Esophagus squamous epithelium (tissue), 5 donors: ENCODE measurements at regions not wholly inside any gene's neighbourhood (a gene's known extent, or its start where the extent isn't known, plus 50 kb on each side); places are given as distances from the start of the nearest gene placed in this dataset.

Source experiments
- DNase-seq: peaks from one replicate; lab custom pipeline; 2025; lab: John Stamatoyannopoulos, UW
- H3K27ac ChIP-seq, 4 donors: fragments of 200-600 bp; sonication (generic); one replicate each; pipeline ENCODE4 v1.5.1; 2016 to 2019; ENCODE audit warnings: mild to moderate bottlenecking in 1 of 4
- H3K27me3 ChIP-seq, 4 donors: fragments of 200-600 bp; sonication (generic); 1 replicate in 3 of 4; 2 replicates in 1 of 4; pipeline versions ENCODE4 v1.5.1 to v1.6.0; 2017 to 2021; ENCODE audit warnings: antibody characterized with exemption in 1 of 4
- H3K36me3 ChIP-seq, 3 donors: fragments of 200-600 bp; sonication (generic); one replicate each; pipeline ENCODE4 v1.5.1; 2016 to 2019
- H3K4me1 ChIP-seq, 3 donors: fragments of 200-600 bp; sonication (generic); one replicate each; pipeline ENCODE4 v1.5.1; 2017 to 2019
- H3K4me3 ChIP-seq, 4 donors: fragments of 200-600 bp; sonication (generic); 1 replicate in 3 of 4; 2 replicates in 1 of 4; pipeline ENCODE4 v1.5.1; 2016 to 2019; ENCODE audit warnings: mild to moderate bottlenecking in 2 of 4, moderate library complexity in 1 of 4
- H3K9me3 ChIP-seq, 3 donors: fragments of 200-600 bp; sonication (generic); one replicate each; pipeline ENCODE4 v1.5.1; 2016 to 2019
- POLR2A ChIP-seq, 4 donors: fragments of 450-650 bp; IDR thresholded peaks; one replicate each; pipeline ENCODE4 v1.6.1; 2017; ENCODE audit warnings: antibody characterized with exemption in 4 of 4, mild to moderate bottlenecking in 4 of 4, moderate library complexity in 3 of 4
- WGBS, 2 donors: methylation state at CpG; one replicate each; pipeline ENCODE4 v1.1.5; 2018; 5-methylcytosine and 5-hydroxymethylcytosine counted together
- intact Hi-C: fragments of 100-400 bp; cut with DNase I; formaldehyde crosslinking; loops from one replicate; pipeline ENCODE4 v1.15.0; 2022
- TF ChIP-seq, protein P1 (sequence below), 6 experiments: fragments of 450-650 bp in 4 of 6; fragments of 200-600 bp in 2 of 6; sonication (generic) in 2 of 6; IDR thresholded peaks; one replicate each; pipeline ENCODE4 v1.5.1; 2016 to 2019; ENCODE audit warnings: antibody characterized with exemption in 6 of 6, mild to moderate bottlenecking in 4 of 6, moderate library complexity in 4 of 6
- donor health status: DM: yes; HTN: yes; CAD: no.

DNA sequence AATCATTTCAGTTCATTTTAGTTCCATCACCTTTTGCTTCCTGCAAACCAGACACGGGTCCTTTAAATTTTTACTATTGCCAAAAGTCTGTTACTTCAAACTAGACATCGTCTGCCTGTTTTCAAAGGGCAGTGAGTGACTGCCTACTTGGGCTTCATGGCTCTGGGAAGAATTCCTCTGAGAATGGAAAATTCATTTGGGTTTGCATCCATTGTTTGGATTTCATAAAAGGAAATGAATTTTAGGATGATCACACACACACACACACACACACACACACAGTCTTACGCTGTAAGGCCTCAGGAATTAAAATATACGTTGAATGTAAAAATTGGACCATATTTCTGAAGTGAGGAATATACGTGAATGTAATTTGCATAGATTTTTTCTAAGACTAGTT lies 1584.3 kb upstream of the ACVR2A start:
- Histone ChIP-seq H3K4me3 (no peak overlapping the region), H3K9me3 (no peaks in the 10 kb centered on the region), H3K4me1 (no peaks in the 10 kb centered on the region), H3K27ac (no peak overlapping the region), H3K27me3 (no peaks in the 10 kb centered on the region), H3K36me3 (no peaks in the 10 kb centered on the region)
- 61 to 78% methylated on average over 5 of the region's 5 CpGs for WGBS, 2 donors
- no peak for TF ChIP-seq POLR2A (IDR thresholded peaks at IDR 0.05)
- TF ChIP-seq, protein P1, sequence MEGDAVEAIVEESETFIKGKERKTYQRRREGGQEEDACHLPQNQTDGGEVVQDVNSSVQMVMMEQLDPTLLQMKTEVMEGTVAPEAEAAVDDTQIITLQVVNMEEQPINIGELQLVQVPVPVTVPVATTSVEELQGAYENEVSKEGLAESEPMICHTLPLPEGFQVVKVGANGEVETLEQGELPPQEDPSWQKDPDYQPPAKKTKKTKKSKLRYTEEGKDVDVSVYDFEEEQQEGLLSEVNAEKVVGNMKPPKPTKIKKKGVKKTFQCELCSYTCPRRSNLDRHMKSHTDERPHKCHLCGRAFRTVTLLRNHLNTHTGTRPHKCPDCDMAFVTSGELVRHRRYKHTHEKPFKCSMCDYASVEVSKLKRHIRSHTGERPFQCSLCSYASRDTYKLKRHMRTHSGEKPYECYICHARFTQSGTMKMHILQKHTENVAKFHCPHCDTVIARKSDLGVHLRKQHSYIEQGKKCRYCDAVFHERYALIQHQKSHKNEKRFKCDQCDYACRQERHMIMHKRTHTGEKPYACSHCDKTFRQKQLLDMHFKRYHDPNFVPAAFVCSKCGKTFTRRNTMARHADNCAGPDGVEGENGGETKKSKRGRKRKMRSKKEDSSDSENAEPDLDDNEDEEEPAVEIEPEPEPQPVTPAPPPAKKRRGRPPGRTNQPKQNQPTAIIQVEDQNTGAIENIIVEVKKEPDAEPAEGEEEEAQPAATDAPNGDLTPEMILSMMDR (IDR thresholded peaks at IDR 0.05) = no peak
- DNase-seq = no peak
- intact Hi-C loops = no loop called here

GRCh38 chr2:146259816-146260215 lies 1585.0 kb upstream of the ACVR2A start:
- Histone ChIP-seq H3K4me3 (no peak overlapping the region), H3K9me3 (no peaks in the 10 kb centered on the region), H3K27ac (no peak overlapping the region), H3K27me3 (no peaks in the 10 kb centered on the region), H3K36me3 (no peaks in the 10 kb centered on the region), H3K4me1 (no peaks in the 10 kb centered on the region)
- 79 to 86% methylated on average over 2 of the region's 2 CpGs for WGBS, 2 donors
- no peak for DNase-seq
- TF ChIP-seq, protein P1 (IDR thresholded peaks at IDR 0.05) = no peak
- no peak for TF ChIP-seq POLR2A (IDR thresholded peaks at IDR 0.05)
- intact Hi-C loops = no loop called here

DNA sequence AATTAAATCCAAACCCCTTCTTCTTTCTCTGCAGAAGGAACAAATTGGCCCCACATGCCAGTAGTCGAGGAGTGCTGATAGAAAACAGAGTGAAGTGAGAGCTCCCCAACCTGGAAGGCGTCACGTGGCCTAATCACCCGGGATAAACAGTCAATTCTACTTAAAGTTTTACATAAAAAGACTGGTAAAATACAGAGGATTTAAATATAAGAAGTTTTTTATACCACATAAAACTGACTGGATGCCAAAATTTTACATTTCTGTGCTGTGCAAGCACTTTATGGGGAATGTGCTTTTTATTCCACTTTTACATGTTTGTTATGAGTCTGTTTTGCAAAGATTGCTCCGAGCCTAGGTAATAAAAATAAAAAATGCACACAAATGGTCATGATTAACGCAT lies 1586.8 kb upstream of the ACVR2A start:
- H3K4me3 ChIP-seq = no peak overlapping the region
- TF ChIP-seq POLR2A (IDR thresholded peaks at IDR 0.05) = no peak
- TF ChIP-seq, protein P1 (IDR thresholded peaks at IDR 0.05) = no peak
- no peaks in the 10 kb centered on the region for H3K36me3 ChIP-seq
- H3K27me3 ChIP-seq = no peaks in the 10 kb centered on the region
- H3K27ac ChIP-seq = no peak overlapping the region
- H3K9me3 ChIP-seq = no peaks in the 10 kb centered on the region
- DNase-seq = no peak
- intact Hi-C loops = no loop called here
- H3K4me1 ChIP-seq = no peaks in the 10 kb centered on the region
- WGBS, 2 donors = 54 to 57% methylated on average over 6 of the region's 6 CpGs

- 76 to 90% methylated on average over 2 of the region's 2 CpGs for WGBS, 2 donors
- Histone ChIP-seq H3K9me3 (no peaks in the 10 kb centered on the region), H3K36me3 (no peaks in the 10 kb centered on the region), H3K4me3 (no peak overlapping the region), H3K4me1 (no peaks in the 10 kb centered on the region), H3K27me3 (no peaks in the 10 kb centered on the region), H3K27ac (no peak overlapping the region)
- intact Hi-C loops = no loop called here
- no peak for TF ChIP-seq POLR2A (IDR thresholded peaks at IDR 0.05)
- no peak for DNase-seq
Observed at GRCh38 chr2:146252119-146252518, 1592.7 kb upstream of the ACVR2A start.

DNA sequence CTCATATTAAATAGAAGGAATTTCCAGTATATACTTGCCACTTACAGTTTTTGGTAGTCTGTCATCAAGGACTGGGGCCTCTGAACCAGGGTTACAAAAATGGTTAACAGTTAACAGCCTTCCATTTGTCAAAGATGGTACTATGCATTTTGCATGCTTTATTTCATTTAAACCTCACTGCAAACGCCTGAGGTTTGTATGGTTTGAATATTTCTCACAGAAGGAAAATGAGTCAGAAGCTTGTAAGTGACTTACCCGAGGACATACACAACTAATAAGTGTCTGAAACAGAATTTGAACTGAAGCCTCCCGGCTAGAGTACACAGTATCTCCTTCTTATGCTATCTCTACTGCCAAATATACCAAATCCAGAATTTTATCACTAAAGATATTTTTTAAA lies 1593.5 kb upstream of the ACVR2A start:
- H3K9me3 ChIP-seq = no peaks in the 10 kb centered on the region
- no peaks in the 10 kb centered on the region for H3K27me3 ChIP-seq
- TF ChIP-seq, protein P1 (IDR thresholded peaks at IDR 0.05) = no peak
- TF ChIP-seq POLR2A (IDR thresholded peaks at IDR 0.05) = no peak
- H3K4me3 ChIP-seq = no peak overlapping the region
- DNase-seq = no peak
- WGBS, 2 donors = 39 to 41% methylated on average over 3 of the region's 3 CpGs
- H3K36me3 ChIP-seq = no peaks in the 10 kb centered on the region
- no peaks in the 10 kb centered on the region for H3K4me1 ChIP-seq
- intact Hi-C loops = no loop called here
- H3K27ac ChIP-seq = no peak overlapping the region
